GM12801 (cell line): ENCODE measurements at regions not wholly inside any gene's neighbourhood (a gene's known extent, or its start where the extent isn't known, plus 50 kb on each side); places are given as distances from the start of the nearest gene placed in this dataset.

Experiments used
- TF ChIP-seq, protein P1 (sequence below): IDR thresholded peaks from one replicate; pipeline ENCODE4 v1.5.1; 2011; ENCODE audit warnings: control low read depth; ENCODE audit not compliant: insufficient read length; ENCODE audit errors: extremely low read depth

DNA sequence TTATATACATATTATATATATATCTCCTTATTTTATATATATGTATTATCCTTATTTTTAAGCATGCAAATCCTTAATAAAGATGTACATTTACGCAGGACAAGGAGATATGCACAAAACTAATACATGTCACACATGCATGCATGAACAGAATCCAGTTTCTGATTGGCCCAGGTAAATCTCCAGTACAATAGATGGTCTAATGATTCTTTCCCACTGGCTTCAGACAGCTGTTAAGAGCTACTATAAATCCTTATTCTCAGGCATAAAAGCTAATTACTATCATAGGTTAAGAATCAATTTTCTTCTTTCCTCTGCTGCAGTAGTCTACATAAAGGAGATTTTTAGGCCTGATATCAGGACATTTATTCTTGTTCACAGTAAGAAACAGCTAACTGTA, 689.8 kb downstream of the KCTD8 start:
- TF ChIP-seq, protein P1, sequence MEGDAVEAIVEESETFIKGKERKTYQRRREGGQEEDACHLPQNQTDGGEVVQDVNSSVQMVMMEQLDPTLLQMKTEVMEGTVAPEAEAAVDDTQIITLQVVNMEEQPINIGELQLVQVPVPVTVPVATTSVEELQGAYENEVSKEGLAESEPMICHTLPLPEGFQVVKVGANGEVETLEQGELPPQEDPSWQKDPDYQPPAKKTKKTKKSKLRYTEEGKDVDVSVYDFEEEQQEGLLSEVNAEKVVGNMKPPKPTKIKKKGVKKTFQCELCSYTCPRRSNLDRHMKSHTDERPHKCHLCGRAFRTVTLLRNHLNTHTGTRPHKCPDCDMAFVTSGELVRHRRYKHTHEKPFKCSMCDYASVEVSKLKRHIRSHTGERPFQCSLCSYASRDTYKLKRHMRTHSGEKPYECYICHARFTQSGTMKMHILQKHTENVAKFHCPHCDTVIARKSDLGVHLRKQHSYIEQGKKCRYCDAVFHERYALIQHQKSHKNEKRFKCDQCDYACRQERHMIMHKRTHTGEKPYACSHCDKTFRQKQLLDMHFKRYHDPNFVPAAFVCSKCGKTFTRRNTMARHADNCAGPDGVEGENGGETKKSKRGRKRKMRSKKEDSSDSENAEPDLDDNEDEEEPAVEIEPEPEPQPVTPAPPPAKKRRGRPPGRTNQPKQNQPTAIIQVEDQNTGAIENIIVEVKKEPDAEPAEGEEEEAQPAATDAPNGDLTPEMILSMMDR, result no peak

DNA sequence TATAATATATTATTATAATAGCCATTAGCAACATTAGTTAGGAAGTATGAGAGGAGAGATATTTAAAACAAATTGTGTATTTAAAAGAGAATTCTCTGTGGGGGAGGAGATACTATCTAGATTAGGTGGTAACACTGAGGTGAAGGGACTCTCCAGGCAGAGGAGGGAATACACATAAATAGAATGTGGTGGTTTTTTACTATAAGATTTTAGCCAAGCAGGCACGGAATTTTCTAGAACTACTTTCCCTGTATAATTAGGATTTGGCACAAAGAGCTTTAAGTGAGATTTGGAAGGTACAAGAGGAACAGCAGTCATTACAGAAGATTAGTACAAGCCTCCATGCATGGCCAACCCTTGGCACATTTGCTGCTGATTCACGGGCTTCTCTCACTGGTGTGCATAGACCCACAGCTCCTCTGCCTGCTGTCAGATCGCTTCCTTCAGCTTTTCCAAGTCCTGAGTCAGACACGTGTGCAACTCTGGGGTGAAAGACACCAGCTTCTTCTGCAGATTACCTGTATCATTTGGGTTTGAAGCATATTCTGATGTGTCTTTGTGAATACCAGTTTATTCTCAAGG, 685.5 kb downstream of the KCTD8 start:
- TF ChIP-seq, protein P1, result no peak

DNA sequence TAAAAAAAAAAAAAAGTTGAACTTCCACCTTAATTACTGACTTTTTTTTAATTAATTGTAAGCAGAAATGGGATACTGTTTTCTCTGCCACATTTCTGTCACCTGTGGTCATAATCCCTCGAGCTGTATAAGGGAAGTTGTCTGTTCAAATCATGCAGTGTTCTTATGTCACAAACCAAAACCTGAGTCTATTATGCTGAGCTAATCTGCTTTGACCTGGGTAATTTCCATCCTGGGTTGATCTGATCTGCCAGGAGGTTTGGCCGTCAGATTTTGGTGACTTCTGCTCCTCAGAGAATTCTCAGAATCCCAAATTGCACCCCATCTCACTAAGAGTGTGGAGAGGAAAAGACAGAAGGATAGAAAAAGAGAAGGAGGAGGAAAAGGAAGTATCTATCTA, 683.1 kb downstream of the KCTD8 start:
- TF ChIP-seq, protein P1, result no peak

DNA sequence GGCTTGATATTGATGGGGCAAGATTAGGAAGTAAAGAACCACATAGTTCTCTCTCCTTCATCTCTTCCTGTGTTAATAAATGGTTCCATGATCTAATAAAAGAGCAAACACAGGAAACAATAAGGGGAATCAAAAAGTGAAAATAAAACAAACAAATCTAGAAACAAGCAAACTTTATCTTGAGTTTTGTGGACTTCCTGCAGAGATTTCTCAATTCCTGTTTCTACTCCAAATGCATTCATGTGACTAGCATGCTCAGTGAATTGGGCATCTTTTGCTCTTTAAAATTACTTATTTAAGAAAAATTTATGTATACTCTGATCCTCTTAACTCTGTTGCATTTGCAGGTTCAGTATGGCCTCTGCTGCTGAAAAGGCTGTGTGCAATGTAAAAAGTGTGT, 682.0 kb downstream of the KCTD8 start:
- TF ChIP-seq, protein P1, result no peak

DNA sequence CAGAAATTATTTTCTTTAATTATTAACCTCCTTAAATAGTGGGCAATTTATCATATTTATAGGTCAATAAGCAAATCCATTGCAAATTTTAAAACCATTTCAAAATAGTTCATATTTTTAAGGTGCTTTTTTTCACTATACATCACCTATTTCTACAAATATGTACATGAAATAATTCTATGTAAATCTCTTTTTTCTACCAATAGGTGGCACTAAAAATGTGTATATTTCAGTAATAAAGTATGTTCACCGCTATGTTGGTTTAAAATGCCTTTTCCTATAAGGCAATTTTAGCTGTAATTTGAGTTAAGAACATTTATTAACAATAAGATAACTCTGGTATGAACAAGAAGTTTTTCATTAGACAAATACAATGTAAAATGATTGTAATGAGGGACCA, 672.2 kb downstream of the KCTD8 start:
- TF ChIP-seq, protein P1, result no peak

DNA sequence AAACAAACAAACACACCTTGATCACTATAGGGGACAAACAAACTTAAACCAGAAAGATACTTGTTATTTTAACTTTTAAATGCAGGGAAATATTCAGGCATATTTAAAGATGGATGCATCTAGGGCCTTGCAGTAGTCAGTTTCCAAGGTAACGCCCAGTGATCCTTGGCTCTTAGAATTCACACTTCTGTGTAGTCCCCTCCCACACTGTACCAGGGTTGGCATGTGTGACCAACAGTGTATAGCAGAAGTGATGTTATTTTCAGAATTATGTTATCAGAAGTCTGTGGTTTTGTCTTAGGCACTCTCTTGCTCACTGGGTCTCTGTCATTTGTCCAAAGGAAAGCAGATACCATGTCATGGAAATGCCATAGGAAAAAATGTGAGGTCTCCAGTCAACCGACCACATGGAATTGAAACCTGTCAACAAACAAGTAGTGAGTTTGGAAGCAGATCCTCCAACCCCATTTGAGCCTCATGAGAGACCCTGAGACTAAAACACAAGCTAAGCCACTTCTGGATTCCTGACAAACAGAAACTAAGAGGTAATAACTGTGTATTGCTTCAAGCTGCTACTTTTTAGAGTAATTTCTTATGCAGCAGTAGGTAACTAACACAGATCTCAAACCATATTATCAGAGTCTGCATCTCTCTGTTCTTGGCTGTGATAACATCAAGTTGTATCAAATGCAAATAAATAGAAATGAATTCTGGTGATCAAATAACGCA, 670.3 kb downstream of the KCTD8 start:
- TF ChIP-seq, protein P1, result no peak

DNA sequence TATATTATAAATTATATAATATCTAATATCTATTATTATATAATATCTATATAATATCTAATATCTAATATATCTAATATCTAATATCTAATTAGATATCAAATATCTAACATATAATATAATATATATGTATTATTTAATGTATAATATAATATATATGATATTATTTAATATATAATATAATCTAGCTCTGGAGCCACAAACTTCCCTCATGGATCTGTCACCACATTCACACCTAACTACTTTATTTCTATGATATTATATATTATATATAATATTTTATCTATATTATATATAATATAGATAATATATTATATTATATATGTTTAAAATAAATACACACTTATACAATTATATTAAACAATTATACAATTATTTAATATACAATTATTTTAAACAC, 667.5 kb downstream of the KCTD8 start:
- TF ChIP-seq, protein P1, result no peak

DNA sequence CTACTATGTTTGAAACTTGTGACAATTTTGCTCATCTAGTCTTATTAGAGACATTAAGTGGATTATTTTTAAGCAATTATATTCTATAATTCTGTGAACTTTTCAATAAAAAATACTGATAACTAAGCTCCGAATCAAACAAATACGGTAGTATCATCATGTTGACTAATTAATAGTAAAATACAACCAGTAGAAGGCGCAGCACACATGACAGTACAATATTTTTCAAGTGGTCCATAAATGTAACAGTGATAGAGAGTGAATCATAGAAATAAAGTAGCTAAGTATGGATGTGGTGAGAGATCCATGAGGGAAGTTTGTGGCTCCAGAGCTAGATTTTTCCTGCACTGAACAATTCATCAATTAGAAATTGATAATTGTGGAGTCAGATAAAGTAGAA, 666.2 kb downstream of the KCTD8 start:
- TF ChIP-seq, protein P1, result no peak
